ENCODE measurements at regions not wholly inside any gene's neighbourhood (a gene's known extent, or its start where the extent isn't known, plus 50 kb on each side); places are given as distances from the start of the nearest gene placed in this dataset.

DNA sequence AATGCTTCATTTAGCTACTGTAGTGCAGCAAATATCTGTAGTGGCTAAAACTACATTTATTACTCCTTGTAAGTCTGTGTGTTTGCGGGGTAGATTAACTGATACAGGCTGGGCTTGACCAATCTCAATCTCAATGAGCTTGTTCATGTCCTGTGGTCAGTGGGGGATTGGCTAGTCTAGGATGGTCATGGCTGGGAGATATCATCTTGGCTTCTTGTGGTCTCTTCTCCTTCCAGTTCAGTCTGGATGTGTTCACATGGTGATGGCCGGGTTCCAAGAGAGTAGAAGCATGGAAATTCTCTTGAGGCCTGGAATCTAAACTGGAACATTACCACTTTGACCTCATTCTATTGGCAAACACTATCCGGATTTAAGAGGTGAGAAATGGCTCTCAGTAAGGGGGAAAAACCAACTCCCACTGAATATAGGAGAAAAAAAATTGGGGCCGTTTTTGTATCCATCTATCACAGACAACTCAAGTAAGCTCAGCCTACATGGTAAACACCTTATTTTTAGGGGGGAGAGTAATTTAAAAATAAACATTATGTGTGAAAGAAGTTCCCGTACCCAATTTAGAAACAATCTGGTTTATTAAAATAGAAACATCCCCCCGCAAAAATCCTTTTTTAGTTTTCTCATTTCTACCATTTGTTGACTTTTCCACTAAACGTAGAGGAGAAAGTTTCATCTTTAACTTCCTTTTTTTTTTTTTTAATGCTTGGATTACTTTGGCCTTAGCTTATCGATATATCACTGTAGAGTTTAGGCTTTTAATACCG, 284.9 kb upstream of the TBC1D5 start:
- DNase-seq, result no peak

DNA sequence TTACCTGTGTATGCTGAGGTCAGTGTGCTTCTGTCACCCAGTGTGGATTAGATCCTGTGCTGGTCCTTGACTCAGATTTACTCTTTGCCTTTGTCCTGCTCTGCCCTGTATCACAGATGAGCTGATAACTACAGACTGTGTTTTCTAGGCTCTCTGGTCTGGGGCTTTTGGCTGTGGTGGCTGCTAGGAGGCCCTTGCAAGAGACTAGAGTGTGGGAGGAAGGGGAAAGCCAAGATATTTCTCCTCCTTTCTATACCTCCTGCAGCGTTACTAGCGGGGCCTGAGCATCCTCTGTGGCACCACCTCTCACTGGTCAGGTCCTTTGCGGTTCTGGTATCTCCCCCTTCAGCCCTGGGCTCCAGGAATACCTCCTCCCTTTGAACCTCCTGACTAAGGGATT, 282.3 kb upstream of the TBC1D5 start:
- no peak for DNase-seq

DNA sequence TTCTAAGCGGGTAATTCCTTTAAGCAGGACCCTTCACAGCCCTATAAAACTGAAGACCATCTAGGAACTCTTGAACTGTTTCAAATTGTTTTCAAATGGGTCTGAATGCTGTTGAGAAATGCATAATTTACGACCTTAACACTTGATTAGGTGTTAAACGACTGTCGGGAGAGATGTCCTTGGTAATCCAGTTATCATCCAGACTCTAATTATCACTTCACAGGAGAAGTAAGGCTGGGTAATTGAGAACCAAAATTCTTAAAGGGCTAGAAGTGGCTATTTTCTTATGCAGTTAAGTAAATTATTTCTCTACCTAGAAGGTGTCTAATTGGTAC, 276.7 kb upstream of the TBC1D5 start:
- DNase-seq, result no peak

- no peak for DNase-seq
These were observed 276.2 kb upstream of the TBC1D5 start for GRCh38 chr3:18018491-18019160.

DNA sequence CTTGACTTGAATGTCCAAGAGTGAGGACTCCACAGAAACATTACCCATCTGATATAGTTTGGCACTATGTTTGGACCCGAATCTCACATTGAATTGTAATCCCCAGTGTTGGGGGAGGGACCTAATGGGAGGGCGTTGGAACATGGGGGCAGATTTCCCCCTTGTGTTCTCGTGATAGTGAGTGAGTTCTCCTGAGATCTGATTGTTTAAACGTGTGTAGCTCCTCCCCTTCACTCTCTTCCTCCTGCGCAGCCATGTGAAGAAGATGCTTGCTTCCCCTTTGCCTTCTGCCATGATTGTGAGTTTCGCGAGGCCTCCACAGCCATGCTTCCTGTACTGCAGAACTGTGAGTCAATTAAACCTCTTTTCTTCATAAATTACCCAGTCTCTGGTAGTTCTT, 273.9 kb upstream of the TBC1D5 start:
- no peak for DNase-seq

DNA sequence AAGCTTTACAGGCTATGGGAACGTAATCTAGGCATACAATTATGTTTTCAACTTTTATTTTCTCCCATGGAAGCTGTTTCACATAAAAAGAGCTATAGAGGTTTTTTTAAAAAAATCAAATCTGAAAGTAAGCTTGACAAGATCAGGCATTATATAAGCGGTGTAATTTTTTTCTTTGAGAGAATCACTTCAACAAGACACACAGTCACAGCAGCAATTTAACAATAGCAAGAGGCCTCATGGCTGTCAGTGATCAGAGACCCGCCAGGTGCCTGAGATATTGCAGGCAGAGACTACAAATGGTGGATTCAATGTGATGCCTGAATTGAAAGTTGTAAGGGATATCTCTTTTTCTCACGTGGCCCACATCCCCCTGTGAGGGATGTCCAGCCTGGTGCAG, 270.5 kb upstream of the TBC1D5 start:
- no peak for DNase-seq

DNA sequence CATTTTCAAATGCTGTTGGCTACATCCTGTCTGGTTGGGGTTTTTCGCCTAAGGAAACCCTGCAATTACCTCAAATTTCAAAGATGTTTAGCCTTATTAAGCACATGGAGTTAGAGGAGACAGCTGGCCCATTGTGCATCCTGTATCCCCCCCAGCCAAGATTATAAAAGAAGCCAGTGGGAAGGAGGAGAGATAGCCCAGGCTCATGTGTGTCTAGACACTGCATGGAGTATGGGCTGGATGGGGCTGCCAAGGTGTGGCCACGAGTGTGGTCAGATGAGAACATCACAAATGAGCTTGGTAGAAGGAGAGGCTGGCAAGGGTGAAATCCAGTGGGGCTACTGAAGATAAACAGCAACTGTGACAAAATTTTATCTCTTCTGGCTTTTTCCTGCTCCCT, 270.0 kb upstream of the TBC1D5 start:
- DNase-seq, result no peak

DNA sequence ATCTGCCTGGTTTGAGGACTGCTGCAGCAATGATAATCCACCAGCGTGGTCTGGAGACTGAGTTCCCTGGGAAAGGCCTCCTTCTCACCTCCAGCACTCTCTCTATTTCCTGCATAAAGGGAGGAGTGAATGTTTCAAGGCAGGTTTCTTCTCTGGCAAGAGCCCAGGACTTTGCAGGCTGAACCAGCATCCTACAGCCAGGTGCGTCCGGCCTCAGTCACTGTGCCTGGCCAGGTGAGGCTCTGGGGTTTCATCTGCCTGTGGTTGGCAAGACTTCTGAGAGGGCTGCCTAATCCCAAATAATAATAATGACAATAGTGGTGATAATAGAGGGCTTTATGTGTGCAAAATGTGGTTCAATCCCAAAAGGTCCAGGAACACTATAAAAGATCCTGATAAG, 269.0 kb upstream of the TBC1D5 start:
- DNase-seq, result no peak

- no peak for DNase-seq
These were observed 267.6 kb upstream of the TBC1D5 start for GRCh38 chr3:18010001-18010400.

GRCh38 chr3:18008706-18009368, 266.4 kb upstream of the TBC1D5 start:
- no peak for DNase-seq

DNA sequence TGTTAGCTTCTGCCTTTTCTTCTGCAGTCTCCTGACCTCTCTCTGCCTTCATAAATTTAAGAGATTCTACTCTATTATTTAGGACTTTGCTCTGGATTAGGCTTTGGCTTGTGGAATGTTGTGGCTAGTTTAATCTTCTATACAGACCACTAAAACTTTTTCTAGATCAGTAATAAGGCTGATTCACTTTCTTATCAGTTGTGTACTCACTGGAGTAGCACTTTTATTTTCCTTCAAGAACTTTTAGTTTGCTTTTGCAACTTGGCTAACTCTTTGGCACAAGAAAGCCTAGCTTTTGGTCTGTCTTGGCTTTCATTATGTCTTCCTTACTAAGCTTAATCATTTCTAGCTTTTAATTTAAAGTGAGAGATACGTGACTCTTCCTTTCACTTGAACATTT, 265.5 kb upstream of the TBC1D5 start:
- DNase-seq, result no peak

DNA sequence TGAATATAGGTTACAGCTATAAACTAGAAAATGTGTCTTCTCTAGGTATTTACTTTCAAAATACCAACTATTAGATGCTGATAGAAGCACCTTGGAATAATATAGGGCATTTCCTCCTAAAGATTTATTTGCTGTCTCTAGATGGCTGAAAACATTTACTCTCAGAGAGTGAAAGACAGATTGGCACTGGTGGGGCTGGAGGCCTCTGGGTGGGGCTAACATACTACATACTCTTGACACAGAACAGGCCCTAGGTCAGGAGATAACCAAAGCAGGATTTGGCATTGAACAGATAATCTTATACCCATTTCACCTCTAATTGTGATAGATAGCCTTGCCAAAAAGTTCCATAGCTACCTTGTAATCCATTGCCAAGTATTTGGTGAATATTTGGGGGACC, 253.3 kb upstream of the TBC1D5 start:
- no peak for DNase-seq

DNA sequence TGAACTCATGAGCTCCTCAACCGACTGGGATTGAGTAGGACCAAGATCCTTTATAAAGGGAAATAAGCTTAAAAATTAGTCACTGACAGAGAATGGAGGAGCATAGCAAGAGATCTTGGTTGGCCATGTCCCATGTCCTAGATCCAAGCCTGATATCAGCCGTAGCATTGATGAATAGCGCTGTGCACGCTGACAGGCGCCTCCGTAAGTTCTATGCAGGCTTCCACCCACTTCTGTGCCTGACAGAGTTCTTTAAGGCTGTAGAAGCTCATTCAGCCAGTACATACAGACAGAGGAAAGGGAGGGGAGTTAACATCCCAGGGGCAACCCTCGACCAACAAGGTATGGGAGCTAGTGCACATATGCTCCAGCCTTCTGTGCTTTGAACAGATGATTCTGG, 251.7 kb upstream of the TBC1D5 start:
- DNase-seq, result no peak

DNA sequence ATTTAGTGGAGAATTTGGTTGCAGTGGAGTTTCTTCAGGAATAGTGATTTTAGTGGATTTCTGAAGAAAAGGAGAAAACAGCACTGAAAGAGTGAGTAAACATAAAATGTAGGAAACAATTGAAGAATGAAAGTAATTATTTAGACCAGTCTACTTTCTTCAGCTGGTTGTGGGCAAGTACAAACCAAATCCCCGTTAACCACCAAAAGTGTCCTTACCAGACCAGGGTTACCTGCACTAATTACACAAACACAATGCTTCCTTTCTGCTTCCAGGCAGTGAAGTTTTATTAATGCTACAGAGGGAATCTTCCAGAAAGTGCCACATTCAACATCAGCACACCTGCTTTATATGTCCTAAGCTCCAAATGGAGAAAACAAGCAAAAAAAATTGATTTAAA, 248.0 kb upstream of the TBC1D5 start:
- DNase-seq, result no peak

GRCh38 chr3:17986348-17986816, 244.0 kb upstream of the TBC1D5 start:
- no peak for DNase-seq

GRCh38 chr3:17985658-17986347, 243.4 kb upstream of the TBC1D5 start:
- DNase-seq, result no peak

- no peak for DNase-seq
These were observed 240.7 kb upstream of the TBC1D5 start for GRCh38 chr3:17983106-17983505.

GRCh38 chr3:17982211-17982880, 239.9 kb upstream of the TBC1D5 start:
- DNase-seq, result no peak

- DNase-seq, result no peak
These were observed 238.4 kb upstream of the TBC1D5 start for GRCh38 chr3:17980863-17981262.

DNA sequence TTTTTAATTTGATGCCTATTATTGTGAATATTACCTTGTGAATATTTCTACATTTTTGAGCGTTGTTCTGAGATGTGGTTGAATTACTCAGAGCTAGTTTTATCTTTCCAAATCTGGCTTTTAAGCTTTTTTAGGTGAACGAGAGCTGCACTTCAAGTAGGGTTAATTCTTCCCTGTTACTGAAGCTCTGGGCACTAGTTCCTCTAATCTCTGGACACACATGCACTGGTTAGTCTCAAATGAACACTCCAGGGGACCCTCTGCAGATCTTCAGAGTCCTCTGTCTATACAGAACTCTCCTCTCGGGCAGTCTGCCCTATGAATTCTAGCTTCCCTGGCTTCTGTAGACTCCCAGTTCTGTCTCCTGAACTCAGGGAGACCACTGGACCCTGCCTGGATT, 237.5 kb upstream of the TBC1D5 start:
- no peak for DNase-seq

GRCh38 chr3:17979252-17979651, 236.8 kb upstream of the TBC1D5 start:
- no peak for DNase-seq

DNA sequence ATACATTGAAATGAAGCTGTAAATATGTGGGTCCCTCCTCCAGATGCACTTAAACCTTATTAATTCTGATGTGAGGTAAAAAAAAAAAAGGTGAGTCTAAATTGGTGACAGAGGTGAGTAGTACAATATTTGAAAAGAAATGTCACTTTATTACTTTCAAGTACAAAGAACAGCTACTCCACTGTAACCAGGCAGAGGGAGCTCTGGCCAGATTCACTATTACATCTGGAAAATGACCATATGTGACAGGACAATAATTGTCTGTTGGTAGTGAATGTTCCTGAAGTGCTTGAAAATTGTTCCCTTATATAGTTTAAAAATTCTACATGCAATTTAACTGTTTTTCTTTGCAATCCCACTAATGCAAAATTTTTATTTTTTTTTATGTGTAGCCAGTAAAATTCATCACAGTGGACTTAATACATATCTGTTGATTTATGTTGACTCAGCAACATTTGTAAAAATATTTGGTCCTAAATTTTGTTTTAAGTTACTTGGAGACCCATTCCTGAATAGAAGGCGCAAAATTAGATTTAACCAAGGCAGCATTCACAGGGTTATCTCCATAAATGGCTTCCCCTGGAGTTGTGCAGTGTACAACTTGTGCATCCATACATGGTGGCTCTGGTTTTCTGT, 231.9 kb upstream of the TBC1D5 start:
- peak in 1 of 2 experiments; percentile 27 for DNase-seq

All from SW 1271 (cell line).